Loucy (cell line): ENCODE measurements at regions not wholly inside any gene's neighbourhood (a gene's known extent, or its start where the extent isn't known, plus 50 kb on each side); places are given as distances from the start of the nearest gene placed in this dataset.

Experiments used
- EZH2phosphoT487 ChIP-seq: fragments of 200-600 bp; IDR thresholded peaks from 2 replicates; pipeline ENCODE4 v1.6.1; 2018; ENCODE audit warnings: antibody characterized with exemption, mild to moderate bottlenecking, moderate library complexity, borderline replicate concordance
- TF ChIP-seq, protein P1 (sequence below): fragments of 200-600 bp; sonication (generic); conservative IDR thresholded peaks from 2 replicates; pipeline ENCODE4 v1.5.1; 2014; ENCODE audit warnings: mild to moderate bottlenecking, antibody characterized with exemption, low read length

DNA sequence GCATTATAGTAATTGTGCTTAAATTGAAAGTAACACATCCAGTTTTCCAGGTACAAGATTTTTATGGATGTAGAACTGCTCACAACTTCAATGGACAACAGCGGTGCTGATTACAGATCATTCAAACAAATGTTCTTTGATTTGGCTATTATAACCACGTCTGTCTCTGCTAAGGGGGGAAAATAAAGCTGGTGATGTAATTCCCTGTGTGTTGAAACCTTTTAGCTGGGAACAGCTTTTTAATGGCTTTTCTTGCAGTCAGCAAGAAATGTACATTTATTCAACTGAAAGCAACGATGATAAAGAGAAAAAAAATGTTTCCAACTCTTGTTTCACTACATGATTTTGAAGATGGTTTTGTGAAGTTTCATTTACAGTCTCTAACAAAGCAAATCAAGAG lies 431.9 kb upstream of the AGTR1 start:
- TF ChIP-seq, protein P1, sequence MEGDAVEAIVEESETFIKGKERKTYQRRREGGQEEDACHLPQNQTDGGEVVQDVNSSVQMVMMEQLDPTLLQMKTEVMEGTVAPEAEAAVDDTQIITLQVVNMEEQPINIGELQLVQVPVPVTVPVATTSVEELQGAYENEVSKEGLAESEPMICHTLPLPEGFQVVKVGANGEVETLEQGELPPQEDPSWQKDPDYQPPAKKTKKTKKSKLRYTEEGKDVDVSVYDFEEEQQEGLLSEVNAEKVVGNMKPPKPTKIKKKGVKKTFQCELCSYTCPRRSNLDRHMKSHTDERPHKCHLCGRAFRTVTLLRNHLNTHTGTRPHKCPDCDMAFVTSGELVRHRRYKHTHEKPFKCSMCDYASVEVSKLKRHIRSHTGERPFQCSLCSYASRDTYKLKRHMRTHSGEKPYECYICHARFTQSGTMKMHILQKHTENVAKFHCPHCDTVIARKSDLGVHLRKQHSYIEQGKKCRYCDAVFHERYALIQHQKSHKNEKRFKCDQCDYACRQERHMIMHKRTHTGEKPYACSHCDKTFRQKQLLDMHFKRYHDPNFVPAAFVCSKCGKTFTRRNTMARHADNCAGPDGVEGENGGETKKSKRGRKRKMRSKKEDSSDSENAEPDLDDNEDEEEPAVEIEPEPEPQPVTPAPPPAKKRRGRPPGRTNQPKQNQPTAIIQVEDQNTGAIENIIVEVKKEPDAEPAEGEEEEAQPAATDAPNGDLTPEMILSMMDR = no peak
- TF ChIP-seq EZH2phosphoT487 = no peak
